ENCODE measurements at regions not wholly inside any gene's neighbourhood (a gene's known extent, or its start where the extent isn't known, plus 50 kb on each side); places are given as distances from the start of the nearest gene placed in this dataset.

DNA sequence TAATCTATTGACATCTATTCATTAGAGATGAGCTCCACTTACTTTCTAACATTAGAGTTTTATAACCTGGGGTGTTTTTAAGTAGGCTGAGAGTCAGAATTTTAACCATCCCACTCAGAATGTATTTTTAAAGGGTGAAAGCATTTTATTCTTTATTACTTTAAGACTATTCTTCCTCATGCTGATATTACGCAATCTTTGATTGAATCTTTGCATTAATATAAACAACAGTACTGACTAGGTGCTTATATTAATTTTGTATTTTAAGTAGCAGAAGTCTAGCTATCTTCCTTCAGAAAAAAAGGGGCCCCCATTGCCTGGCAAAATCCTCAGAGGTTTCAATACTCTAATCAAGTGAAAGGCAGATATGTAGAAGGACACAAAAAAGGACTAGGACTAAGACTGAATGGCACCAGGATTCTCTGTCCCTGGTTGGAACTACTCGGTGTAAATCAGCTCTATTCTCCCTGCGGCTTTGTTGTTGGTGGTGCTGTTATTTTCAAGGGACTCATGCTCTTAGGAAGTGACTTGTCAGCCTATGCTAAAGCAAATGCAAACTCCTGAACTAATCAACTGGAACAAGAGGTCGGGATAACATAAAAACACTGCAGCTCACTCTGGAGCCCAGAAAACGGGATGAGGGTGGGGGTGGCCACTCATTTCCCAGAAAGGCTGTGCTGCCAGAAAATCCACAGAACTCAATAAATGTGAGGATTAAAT, 1324.4 kb downstream of the GRIK2 start:
- Histone ChIP-seq H3K4me3 (no peak overlapping the region), H3K27ac (no peak overlapping the region)
- DNase-seq (ENCODE audit: low spot score), result no peak
- TF ChIP-seq CTCF (IDR thresholded peaks at IDR 0.05), result no peak

DNA sequence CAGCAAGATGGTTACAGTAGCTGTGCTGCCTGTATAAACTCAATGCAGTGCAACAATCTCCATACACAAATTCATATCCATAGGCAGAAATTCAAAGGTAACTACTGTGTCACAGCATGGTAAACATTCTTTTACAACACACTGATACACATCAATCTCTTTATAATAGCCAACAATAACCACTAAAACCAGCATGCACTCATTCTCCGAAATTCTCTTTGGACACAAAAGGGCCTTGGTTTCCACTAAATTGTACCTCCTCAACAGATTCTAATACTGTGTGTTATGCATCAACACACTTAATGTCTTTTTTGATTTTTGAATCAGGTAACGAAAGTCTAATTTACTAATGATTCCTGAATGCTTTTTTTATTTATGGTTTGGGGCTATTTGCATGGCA, 1323.7 kb downstream of the GRIK2 start:
- no peak for TF ChIP-seq CTCF (IDR thresholded peaks at IDR 0.05)
- DNase-seq (ENCODE audit: low spot score), result no peak

DNA sequence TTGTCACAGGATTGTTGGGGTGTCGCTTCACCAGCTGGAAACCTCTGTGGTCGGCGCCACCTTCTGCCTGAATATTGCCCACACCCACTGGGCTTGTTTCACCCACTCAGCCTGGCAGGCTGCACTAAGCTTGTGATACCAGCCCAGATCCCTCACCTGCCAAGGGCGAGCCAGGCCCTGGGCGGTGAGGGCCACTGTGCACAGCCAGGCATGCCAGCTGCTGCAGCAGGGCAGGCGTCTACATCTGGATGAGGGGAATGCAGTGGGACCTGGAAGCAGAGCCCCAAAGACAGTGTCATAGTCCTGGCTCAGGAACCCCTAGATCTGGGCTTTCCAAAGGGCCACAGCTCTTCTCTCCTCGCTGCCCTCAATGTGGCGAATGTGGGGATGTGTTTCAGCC, 1307.5 kb downstream of the GRIK2 start:
- DNase-seq (ENCODE audit: low spot score), result no peak
- no peak overlapping the region for H3K4me3 ChIP-seq
- no peak for TF ChIP-seq CTCF (IDR thresholded peaks at IDR 0.05)
- H3K27ac ChIP-seq, result no peak overlapping the region

More for the DNA sequence above, 1323.7 kb downstream of the GRIK2 start:
- no peak overlapping the region for H3K27ac ChIP-seq
- H3K4me3 ChIP-seq, result no peak overlapping the region

DNA sequence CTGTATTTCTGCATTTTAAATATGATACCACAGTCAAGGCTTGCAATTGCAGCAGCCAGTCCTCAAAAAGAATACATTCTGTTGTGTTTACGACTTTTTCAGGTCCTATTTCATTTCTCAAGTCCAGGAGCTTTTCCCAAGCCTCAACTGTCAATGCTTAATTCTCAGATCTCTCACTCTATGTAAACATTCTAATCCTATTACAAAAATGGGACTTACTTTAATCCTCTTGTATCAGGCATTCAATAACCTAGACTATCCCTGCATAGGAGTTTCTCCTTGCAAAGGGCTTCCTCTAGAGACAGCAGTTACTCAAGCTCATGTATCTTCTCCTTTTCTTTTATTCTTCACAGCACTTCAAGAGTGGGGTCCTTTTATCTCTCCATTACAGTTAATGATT, 1293.0 kb downstream of the GRIK2 start:
- no peak overlapping the region for H3K27ac ChIP-seq
- H3K4me3 ChIP-seq, result no peak overlapping the region
- TF ChIP-seq CTCF (IDR thresholded peaks at IDR 0.05), result no peak
- DNase-seq (ENCODE audit: low spot score), result no peak

DNA sequence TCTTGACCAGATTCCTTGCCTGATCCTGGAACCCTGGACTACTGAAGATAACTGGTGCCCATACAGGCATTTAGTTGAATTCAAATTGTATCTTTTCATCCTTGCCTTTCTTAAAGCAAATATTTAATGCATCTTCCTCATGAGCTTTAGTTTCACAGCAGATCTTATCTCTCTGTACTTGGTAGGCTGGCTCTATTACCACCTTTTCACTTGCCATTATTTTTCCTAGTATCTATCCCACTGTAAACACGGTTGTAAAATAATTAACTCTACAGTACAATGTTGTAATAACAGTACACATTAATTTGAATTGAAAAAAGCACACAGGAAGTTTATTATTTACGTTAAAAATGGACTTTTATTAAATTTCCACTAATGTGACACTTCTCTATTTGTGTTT, 1286.9 kb downstream of the GRIK2 start:
- Histone ChIP-seq H3K4me3 (no peak overlapping the region), H3K27ac (no peak overlapping the region)
- no peak for TF ChIP-seq CTCF (IDR thresholded peaks at IDR 0.05)
- no peak for DNase-seq (ENCODE audit: low spot score)

DNA sequence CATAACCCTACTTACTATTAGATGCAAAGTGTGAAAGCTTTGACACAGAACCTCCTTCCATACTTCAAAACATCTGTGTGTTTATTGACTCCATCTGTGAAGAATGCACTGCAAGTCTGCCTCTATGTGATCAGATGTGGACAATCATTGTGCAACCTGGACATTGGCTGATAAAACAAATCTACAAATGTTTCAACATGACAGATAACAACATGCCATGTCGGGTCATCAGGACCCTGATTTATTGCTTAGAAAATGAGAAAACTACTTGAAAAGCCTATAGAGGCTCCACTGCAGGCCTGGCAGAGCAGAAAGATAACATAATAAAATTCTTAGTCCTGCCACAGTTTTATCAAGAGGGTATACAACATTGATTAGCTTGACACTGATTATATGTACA, 1286.4 kb downstream of the GRIK2 start:
- no peak for DNase-seq (ENCODE audit: low spot score)
- no peak for TF ChIP-seq CTCF (IDR thresholded peaks at IDR 0.05)
- no peak overlapping the region for H3K4me3 ChIP-seq

DNA sequence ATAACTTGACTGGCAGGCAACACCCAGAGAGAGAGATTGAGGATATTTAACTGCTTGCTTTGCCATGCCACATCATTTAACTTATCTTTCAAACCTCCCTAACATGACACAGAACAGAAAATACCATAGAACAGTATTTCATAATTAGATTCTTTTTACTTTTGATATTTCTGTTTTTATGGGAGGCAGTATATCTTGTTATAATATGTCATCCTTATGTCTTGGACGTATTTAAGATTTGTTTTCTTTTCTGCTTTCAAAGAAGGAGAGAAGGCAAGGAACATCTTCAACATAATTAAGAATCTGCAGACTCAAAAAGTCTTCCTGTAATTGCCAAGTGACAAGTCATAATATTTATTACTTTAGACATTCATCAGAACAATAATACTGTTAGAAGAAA, 1283.7 kb downstream of the GRIK2 start:
- no peak for TF ChIP-seq CTCF (IDR thresholded peaks at IDR 0.05)
- no peak overlapping the region for H3K27ac ChIP-seq
- DNase-seq (ENCODE audit: low spot score), result no peak

More for the DNA sequence above, 1286.4 kb downstream of the GRIK2 start:
- no peak overlapping the region for H3K27ac ChIP-seq

More for the DNA sequence above, 1283.7 kb downstream of the GRIK2 start:
- no peak overlapping the region for H3K4me3 ChIP-seq
